Spleen (tissue), 11 donors: ENCODE measurements at regions not wholly inside any gene's neighbourhood (a gene's known extent, or its start where the extent isn't known, plus 50 kb on each side); places are given as distances from the start of the nearest gene placed in this dataset.

ENCODE experiments used
- DNase-seq: peaks from one replicate; pipeline ENCODE4 v3.0.0-alpha.2; 2020
- H3K27ac ChIP-seq, 8 donors: fragments of 200-600 bp; sonication (generic) in 7 of 8; 1 replicate in 4 of 8; 2 replicates in 4 of 8; pipeline versions ENCODE4 v1.5.0 to v1.8.0; 2016 to 2021; ENCODE audit warnings: inconsistent platforms in 4 of 8, mild to moderate bottlenecking in 4 of 8, moderate library complexity in 1 of 8
- H3K27me3 ChIP-seq, 7 donors: fragments of 200-600 bp; sonication (generic) in 6 of 7; replicated peaks in 1 of 7; 1 replicate in 4 of 7; 2 replicates in 3 of 7; pipeline versions ENCODE4 v1.5.0 to v1.8.0; 2016 to 2021; ENCODE audit warnings: inconsistent platforms in 3 of 7, mild to moderate bottlenecking in 1 of 7
- H3K36me3 ChIP-seq, 6 donors: fragments of 200-600 bp; sonication (generic) in 5 of 6; 1 replicate in 4 of 6; 2 replicates in 2 of 6; pipeline versions ENCODE4 v1.5.0 to v1.8.0; 2016 to 2021; ENCODE audit warnings: inconsistent platforms in 2 of 6
- H3K4me1 ChIP-seq, 6 donors: fragments of 200-600 bp; sonication (generic) in 5 of 6; 1 replicate in 3 of 6; 2 replicates in 3 of 6; pipeline versions ENCODE4 v1.5.0 to v1.8.0; 2016 to 2021; ENCODE audit warnings: inconsistent platforms in 3 of 6
- H3K4me3 ChIP-seq, 8 donors: fragments of 200-600 bp; sonication (generic) in 7 of 8; 1 replicate in 4 of 8; 2 replicates in 4 of 8; pipeline versions ENCODE4 v1.5.0 to v1.8.0; 2016 to 2021; ENCODE audit warnings: inconsistent platforms in 4 of 8, mild to moderate bottlenecking in 4 of 8, moderate library complexity in 2 of 8
- H3K9me3 ChIP-seq, 8 donors: fragments of 200-600 bp; sonication (generic) in 7 of 8; 1 replicate in 4 of 8; 2 replicates in 4 of 8; pipeline versions ENCODE4 v1.5.0 to v1.8.0; 2016 to 2021; ENCODE audit warnings: inconsistent platforms in 4 of 8
- CTCF ChIP-seq, 11 experiments: fragments of 200-600 bp in 7 of 11; fragments of 450-650 bp in 4 of 11; sonication (generic) in 4 of 11; IDR thresholded peaks in 8 of 11; conservative IDR thresholded peaks in 3 of 11; 1 replicate in 7 of 11; 2 replicates in 4 of 11; pipeline versions ENCODE4 v1.4.0 to v1.8.0; 2016 to 2021; ENCODE audit warnings: antibody characterized with exemption in 11 of 11, inconsistent platforms in 4 of 11, mild to moderate bottlenecking in 1 of 11
- POLR2A ChIP-seq, 3 donors: fragments of 450-650 bp; IDR thresholded peaks; one replicate each; pipeline ENCODE4 v1.5.1; 2017; ENCODE audit warnings: antibody characterized with exemption in 3 of 3, mild to moderate bottlenecking in 1 of 3
- POLR2AphosphoS5 ChIP-seq, 3 donors: sonication (generic); formaldehyde crosslinking; IDR thresholded peaks; one replicate each; pipeline ENCODE4 v1.5.1; 2017; ENCODE audit warnings: antibody characterized with exemption in 3 of 3
- WGBS, 5 donors: extraction: QIAGEN DNeasy Blood & Tissue Kit in 3 of 5; methylation state at CpG; one replicate each; pipeline versions ENCODE4 v1.1.5 to v1.1.7; 2013 to 2018; 5-methylcytosine and 5-hydroxymethylcytosine counted together
- intact Hi-C: fragments of 100-400 bp; cut with DNase I; formaldehyde crosslinking; loops from one replicate; pipeline ENCODE4 v1.15.0; 2023; ENCODE audit warnings: low total_unique reads
- donor health status: healthy with polysubstance abuse.
- donor health status: DM: no; HTN: no; CAD: no; lungs with moderate emphysema.
- donor health status: DM: no; HTN: no; CAD: no.
- donor health status: Bipolar disorder and iron deficiency.
- donor health status: healthy.
- donor health status: DM: no; HTN: no; CAD: no.
- donor health status: DM: yes; HTN: yes; CAD: no.

GRCh38 chr11:29773656-29774264, 243.1 kb downstream of the KCNA4 start:
- Histone ChIP-seq H3K27me3 (no peaks in the 10 kb centered on the region), H3K36me3 (no peaks in the 10 kb centered on the region), H3K4me3 (no peak overlapping the region), H3K9me3 (peaks cover 0 to 12% (median 2%) of the 10 kb centered on the region in 8 donors), H3K4me1 (no peaks in the 10 kb centered on the region), H3K27ac (no peak overlapping the region)
- intact Hi-C loops, result no loop called here
- no peak for TF ChIP-seq POLR2AphosphoS5 (IDR thresholded peaks at IDR 0.05)
- no peak for TF ChIP-seq CTCF (IDR thresholded peaks at IDR 0.05 in 8 of 11, conservative IDR thresholded peaks at IDR 0.05 in 3 of 11)
- no peak for DNase-seq
- WGBS, 5 donors, result 75 to 80% (median 75%) methylated on average over 4 of the region's 4 CpGs

- Histone ChIP-seq H3K27me3 (no peaks in the 10 kb centered on the region), H3K4me1 (no peaks in the 10 kb centered on the region), H3K4me3 (no peak overlapping the region), H3K27ac (no peak overlapping the region), H3K36me3 (no peaks in the 10 kb centered on the region), H3K9me3 (peaks cover 0 to 33% (median 8%) of the 10 kb centered on the region in 8 donors)
- DNase-seq, result no peak
- intact Hi-C loops, result no loop called here
- TF ChIP-seq CTCF (IDR thresholded peaks at IDR 0.05 in 8 of 11, conservative IDR thresholded peaks at IDR 0.05 in 3 of 11) (no peak), POLR2A (IDR thresholded peaks at IDR 0.05) (no peak)
- WGBS, 5 donors, result 62 to 76% (median 71%) methylated on average over 1 of the region's 1 CpG
These were observed 260.0 kb downstream of the KCNA4 start for GRCh38 chr11:29756871-29757270.

GRCh38 chr11:29755474-29755873, 261.4 kb downstream of the KCNA4 start:
- H3K4me1 ChIP-seq, result no peaks in the 10 kb centered on the region
- peak; percentile 64 for DNase-seq

GRCh38 chr11:29751618-29752017, 265.2 kb downstream of the KCNA4 start:
- Histone ChIP-seq H3K27me3 (no peaks in the 10 kb centered on the region), H3K4me3 (no peak overlapping the region), H3K4me1 (no peaks in the 10 kb centered on the region), H3K9me3 (peaks cover 0 to 23% (median 3%) of the 10 kb centered on the region in 8 donors), H3K36me3 (no peaks in the 10 kb centered on the region), H3K27ac (no peak overlapping the region)
- TF ChIP-seq POLR2AphosphoS5 (IDR thresholded peaks at IDR 0.05), result no peak
- no peak for TF ChIP-seq CTCF (IDR thresholded peaks at IDR 0.05 in 8 of 11, conservative IDR thresholded peaks at IDR 0.05 in 3 of 11)
- no peak for DNase-seq
- WGBS, 5 donors, result 64 to 91% (median 67%) methylated on average over 1 of the region's 1 CpG
- intact Hi-C loops, result no loop called here

More at GRCh38 chr11:29755474-29755873, 261.4 kb downstream of the KCNA4 start:
- TF ChIP-seq POLR2A (IDR thresholded peaks at IDR 0.05) (no peak), CTCF (IDR thresholded peaks at IDR 0.05 in 8 of 11, conservative IDR thresholded peaks at IDR 0.05 in 3 of 11) (no peak), POLR2AphosphoS5 (IDR thresholded peaks at IDR 0.05) (no peak)
- Histone ChIP-seq H3K36me3 (no peaks in the 10 kb centered on the region), H3K4me3 (no peak overlapping the region), H3K9me3 (peaks cover 0 to 33% (median 8%) of the 10 kb centered on the region in 8 donors), H3K27me3 (no peaks in the 10 kb centered on the region), H3K27ac (no peak overlapping the region)
- intact Hi-C loops, result no loop called here
- WGBS, 5 donors, result 81 to 97% (median 85%) methylated on average over 4 of the region's 4 CpGs
